ENCODE measurements at regions not wholly inside any gene's neighbourhood (a gene's known extent, or its start where the extent isn't known, plus 50 kb on each side); places are given as distances from the start of the nearest gene placed in this dataset.
A peak's percentile ranks its signal among the peaks of the same experiment; 100 is the strongest.

- TF ChIP-seq CTCF (IDR thresholded peaks at IDR 0.05; ENCODE audit: low read depth, low read length) = no peak
- no peak overlapping the region for H3K4me3 ChIP-seq (ENCODE audit: low read depth, low read length)
- no peaks in the 10 kb centered on the region for H3K27me3 ChIP-seq
- H3K9me3 ChIP-seq = no peaks in the 10 kb centered on the region
- no peaks in the 10 kb centered on the region for H3K36me3 ChIP-seq
- DNase-seq = peak; percentile 39
- H3K4me1 ChIP-seq = peaks cover 16% of the 10 kb centered on the region
Measured at GRCh38 chr12:71223139-71223538, 65.3 kb upstream of the TSPAN8 start.

- peaks cover 16% of the 10 kb centered on the region for H3K4me1 ChIP-seq
- H3K27me3 ChIP-seq = no peaks in the 10 kb centered on the region
- H3K9me3 ChIP-seq = no peaks in the 10 kb centered on the region
- H3K36me3 ChIP-seq = no peaks in the 10 kb centered on the region
- H3K4me3 ChIP-seq (ENCODE audit: low read depth, low read length) = no peak overlapping the region
- DNase-seq = no peak
- no peak for TF ChIP-seq CTCF (IDR thresholded peaks at IDR 0.05; ENCODE audit: low read depth, low read length)
Measured at GRCh38 chr12:71222436-71222835, 64.6 kb upstream of the TSPAN8 start.

- Histone ChIP-seq H3K4me3 (ENCODE audit: low read depth, low read length) (no peak overlapping the region), H3K9me3 (no peaks in the 10 kb centered on the region), H3K27me3 (no peaks in the 10 kb centered on the region), H3K36me3 (no peaks in the 10 kb centered on the region), H3K4me1 (peaks cover 16% of the 10 kb centered on the region)
- no peak for DNase-seq
- TF ChIP-seq CTCF (IDR thresholded peaks at IDR 0.05; ENCODE audit: low read depth, low read length) = no peak
Measured at GRCh38 chr12:71220260-71220659, 62.5 kb upstream of the TSPAN8 start.

GRCh38 chr12:71219224-71219623 lies 61.4 kb upstream of the TSPAN8 start:
- no peak for DNase-seq
- peaks cover 16% of the 10 kb centered on the region for H3K4me1 ChIP-seq
- TF ChIP-seq CTCF (IDR thresholded peaks at IDR 0.05; ENCODE audit: low read depth, low read length) = no peak
- H3K4me3 ChIP-seq (ENCODE audit: low read depth, low read length) = no peak overlapping the region
- H3K9me3 ChIP-seq = no peaks in the 10 kb centered on the region
- H3K36me3 ChIP-seq = no peaks in the 10 kb centered on the region
- H3K27me3 ChIP-seq = no peaks in the 10 kb centered on the region

GRCh38 chr12:71218616-71219015 lies 60.8 kb upstream of the TSPAN8 start:
- no peaks in the 10 kb centered on the region for H3K9me3 ChIP-seq
- H3K36me3 ChIP-seq = no peaks in the 10 kb centered on the region
- H3K27me3 ChIP-seq = no peaks in the 10 kb centered on the region
- no peak overlapping the region for H3K4me3 ChIP-seq (ENCODE audit: low read depth, low read length)
- no peak for DNase-seq
- TF ChIP-seq CTCF (IDR thresholded peaks at IDR 0.05; ENCODE audit: low read depth, low read length) = no peak
- peaks cover 16% of the 10 kb centered on the region for H3K4me1 ChIP-seq

GRCh38 chr12:71216725-71217579 lies 59.2 kb upstream of the TSPAN8 start:
- TF ChIP-seq CTCF (IDR thresholded peaks at IDR 0.05; ENCODE audit: low read depth, low read length) = peak; percentile 83
- H3K4me1 ChIP-seq = peaks cover 16% of the 10 kb centered on the region
- DNase-seq = peak; percentile 60
- H3K27me3 ChIP-seq = no peaks in the 10 kb centered on the region
- no peaks in the 10 kb centered on the region for H3K36me3 ChIP-seq
- no peaks in the 10 kb centered on the region for H3K9me3 ChIP-seq
- H3K4me3 ChIP-seq (ENCODE audit: low read depth, low read length) = no peak overlapping the region

Measured in BE2C (cell line).